ENCODE measurements at regions not wholly inside any gene's neighbourhood (a gene's known extent, or its start where the extent isn't known, plus 50 kb on each side); places are given as distances from the start of the nearest gene placed in this dataset.

- TF ChIP-seq, protein P1, sequence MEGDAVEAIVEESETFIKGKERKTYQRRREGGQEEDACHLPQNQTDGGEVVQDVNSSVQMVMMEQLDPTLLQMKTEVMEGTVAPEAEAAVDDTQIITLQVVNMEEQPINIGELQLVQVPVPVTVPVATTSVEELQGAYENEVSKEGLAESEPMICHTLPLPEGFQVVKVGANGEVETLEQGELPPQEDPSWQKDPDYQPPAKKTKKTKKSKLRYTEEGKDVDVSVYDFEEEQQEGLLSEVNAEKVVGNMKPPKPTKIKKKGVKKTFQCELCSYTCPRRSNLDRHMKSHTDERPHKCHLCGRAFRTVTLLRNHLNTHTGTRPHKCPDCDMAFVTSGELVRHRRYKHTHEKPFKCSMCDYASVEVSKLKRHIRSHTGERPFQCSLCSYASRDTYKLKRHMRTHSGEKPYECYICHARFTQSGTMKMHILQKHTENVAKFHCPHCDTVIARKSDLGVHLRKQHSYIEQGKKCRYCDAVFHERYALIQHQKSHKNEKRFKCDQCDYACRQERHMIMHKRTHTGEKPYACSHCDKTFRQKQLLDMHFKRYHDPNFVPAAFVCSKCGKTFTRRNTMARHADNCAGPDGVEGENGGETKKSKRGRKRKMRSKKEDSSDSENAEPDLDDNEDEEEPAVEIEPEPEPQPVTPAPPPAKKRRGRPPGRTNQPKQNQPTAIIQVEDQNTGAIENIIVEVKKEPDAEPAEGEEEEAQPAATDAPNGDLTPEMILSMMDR (IDR thresholded peaks at IDR 0.05 in 8 of 11, conservative IDR thresholded peaks at IDR 0.05 in 3 of 11), result no peak
- TF ChIP-seq POLR2A (IDR thresholded peaks at IDR 0.05), result no peak
- TF ChIP-seq POLR2AphosphoS5 (IDR thresholded peaks at IDR 0.05), result no peak
These were observed 81.4 kb downstream of the CHRD start for GRCh38 chr3:184461219-184461618.

Data from spleen (tissue), 7 donors.